ELR (cell line): ENCODE measurements at regions not wholly inside any gene's neighbourhood (a gene's known extent, or its start where the extent isn't known, plus 50 kb on each side); places are given as distances from the start of the nearest gene placed in this dataset.
A peak's percentile ranks its signal among the peaks of the same experiment; 100 is the strongest.
"Not testable (repeated sequence)": the region's sequence is repeated elsewhere in the genome, so short reads cannot be mapped to it uniquely, and the experiment has no call there.

Experiments used
- DNase-seq: peaks from one replicate; pipeline ENCODE4 v3.0.0-alpha.2; 2015; ENCODE audit warnings: low read depth

DNA sequence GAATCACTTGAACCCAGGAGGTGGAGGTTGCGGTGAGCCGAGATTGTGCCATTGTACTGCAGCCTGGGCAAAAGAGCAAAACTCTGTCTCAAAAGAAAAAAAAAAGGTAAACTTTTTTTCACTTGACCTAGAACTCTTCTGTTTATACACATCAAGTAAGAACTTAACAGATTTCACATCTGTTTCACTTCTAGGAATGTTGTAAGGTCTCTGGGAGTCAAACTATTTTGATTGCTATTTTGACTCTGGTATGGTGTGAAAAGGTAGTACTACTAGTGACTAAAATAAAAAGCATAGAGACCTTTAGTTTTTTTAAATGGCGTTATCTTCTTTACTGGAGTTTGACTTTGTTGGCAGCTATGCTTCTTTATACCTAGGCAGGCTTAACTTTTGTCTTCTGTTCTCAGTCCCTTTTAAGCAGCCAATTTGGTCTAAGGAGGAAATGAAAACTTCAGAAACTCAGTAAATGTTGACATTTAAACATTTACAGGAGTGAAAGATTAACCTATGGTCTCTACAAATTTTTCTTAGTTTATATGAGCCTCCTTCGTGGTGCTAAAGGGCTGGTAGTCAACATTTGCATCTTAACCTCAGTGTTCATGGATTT is 84.7 kb downstream of the METTL2B start:
- not testable (repeated sequence) for DNase-seq

DNA sequence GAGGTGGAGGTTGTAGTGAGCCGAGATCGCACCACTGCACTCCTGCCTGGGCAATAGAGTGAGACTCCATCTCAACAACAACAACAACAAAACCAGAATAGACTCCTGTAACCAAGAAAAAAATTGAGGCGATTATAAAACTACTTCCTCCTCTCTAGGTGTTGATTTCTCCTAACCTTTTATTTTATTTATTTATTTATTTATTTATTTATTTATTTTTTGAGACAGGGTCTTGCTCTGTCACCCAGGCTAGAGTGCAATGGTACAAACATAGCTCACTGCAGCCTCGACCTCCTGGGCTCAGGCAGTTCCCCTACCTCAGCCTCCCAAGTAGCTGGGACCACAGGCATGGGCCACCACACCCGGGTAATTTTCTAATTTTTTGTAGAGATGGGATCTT is 86.2 kb downstream of the METTL2B start:
- DNase-seq, result not testable (repeated sequence)

- not testable (repeated sequence) for DNase-seq
Observed at GRCh38 chr7:128564123-128564700, 87.7 kb downstream of the METTL2B start.

- DNase-seq, result not testable (repeated sequence)
Observed at GRCh38 chr7:128564932-128565864, 88.7 kb downstream of the METTL2B start.

GRCh38 chr7:128575277-128575676 is 96.8 kb upstream of the GARIN1A start:
- DNase-seq, result not testable (repeated sequence)

DNA sequence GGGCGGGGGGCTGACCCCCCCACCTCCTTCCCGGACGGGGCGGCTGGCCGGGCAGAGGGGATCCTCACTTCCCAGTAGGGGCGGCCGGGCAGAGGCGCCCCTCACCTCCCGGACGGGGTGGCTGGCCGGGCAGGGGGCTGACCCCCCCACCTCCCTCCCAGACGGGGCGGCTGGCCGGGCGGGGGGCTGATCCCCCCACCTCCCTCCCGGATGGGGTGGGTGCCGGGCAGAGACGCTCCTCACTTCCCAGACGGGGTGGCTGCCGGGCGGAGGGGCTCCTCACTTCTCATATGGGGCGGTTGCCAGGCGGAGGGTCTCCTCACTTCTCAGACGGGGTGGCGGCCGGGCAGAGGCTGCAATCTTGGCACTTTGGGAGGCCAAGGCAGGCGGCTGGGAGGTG is 95.1 kb upstream of the GARIN1A start:
- DNase-seq, result not testable (repeated sequence)

DNA sequence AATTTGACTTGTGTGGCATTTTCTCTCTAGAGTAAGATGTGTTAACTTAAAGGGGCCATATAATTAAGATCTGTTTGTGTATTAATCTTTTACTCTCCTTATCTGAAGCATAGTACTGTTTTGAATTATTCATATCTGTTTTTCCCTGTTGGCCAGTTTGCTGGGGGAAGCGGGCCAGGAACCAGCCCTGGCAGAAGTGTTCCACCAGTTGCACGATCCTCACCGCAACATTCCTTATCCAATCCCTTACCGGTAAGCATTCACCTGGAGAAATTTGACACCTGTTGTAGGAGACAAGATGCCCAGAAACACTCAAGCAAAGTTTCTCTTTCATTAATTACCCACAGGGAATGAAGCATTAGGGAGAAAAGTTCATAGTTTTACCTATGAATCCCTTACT is 92.2 kb upstream of the GARIN1A start:
- DNase-seq, result not testable (repeated sequence)

DNA sequence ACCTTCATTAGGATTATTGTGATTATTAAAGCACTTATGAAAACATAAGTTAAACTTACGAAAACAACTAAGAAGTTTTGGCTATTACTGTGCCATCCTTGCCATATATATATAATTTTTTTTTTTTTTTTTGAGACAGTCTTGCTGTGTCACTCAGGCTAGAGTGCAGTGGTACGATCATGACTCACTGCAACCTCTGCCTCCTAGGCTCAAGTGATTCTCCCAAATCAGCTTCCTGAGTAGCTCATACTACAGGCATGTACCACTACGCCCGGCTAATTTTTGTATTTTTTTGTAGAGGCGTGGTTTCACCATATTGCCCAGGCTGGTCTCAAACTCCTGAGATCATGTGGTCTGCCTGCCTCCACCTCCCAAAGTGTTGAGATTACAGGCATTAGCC is 91.0 kb upstream of the GARIN1A start:
- DNase-seq, result peak; percentile 82

GRCh38 chr7:128581825-128582561 is 90.1 kb upstream of the GARIN1A start:
- not testable (repeated sequence) for DNase-seq

DNA sequence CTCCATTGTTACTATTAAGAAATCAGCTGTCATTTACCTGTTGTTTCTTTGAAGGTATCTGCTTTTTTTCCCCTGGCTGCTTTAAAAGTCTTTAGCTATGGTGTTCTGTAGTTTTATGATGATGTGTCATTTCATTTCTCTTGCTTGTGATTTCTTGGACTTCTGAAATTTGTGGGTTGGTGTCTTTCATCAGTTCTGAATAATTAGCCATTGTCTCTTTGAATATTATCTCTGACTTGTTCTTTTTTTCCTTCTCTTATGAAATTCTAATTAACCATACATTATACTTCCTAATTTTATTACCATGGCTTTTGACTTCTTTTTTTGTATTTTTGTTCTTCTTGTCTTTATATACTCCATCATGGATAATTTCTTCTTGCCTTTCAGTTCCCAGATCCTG is 85.4 kb upstream of the GARIN1A start:
- not testable (repeated sequence) for DNase-seq

DNA sequence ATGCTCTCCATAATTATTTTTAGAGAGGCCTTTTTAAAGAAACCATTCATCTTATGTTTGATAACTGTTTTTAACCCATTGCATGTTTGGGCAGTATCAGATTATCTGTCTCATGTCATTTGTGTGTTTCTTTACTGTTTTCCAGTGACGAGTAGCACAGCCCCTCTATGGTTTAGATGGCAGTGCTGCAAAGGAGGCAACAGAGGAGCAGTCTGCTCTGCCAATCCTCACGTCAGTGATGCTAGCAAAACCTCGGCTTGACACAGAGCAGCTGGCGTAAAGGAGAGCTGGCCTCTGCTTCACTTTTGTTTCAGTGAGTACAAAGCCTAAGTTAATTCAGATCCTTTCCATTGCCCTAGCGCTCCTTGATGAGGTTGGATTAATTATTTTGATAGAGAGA is 80.4 kb upstream of the GARIN1A start:
- no peak for DNase-seq

GRCh38 chr7:128592209-128592608 is 79.9 kb upstream of the GARIN1A start:
- DNase-seq, result not testable (repeated sequence)

DNA sequence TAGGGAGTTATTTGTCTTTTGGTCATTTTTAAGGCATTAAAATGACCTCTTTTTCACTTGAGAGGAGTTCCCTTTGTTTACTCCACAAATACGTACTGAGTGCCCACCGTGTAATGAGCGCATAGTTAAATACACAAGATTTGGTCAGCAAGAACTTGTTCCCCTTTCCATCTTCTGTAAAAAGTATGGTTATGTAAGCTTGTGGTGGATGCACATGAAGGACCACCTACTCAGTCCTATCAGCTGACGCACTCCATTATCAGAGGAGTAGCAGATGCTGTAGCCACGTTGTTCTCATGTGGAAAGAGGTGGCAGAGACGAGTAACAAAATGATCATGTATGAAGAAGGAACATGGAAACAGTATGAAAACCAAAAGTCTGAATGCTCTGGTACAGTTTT is 78.0 kb upstream of the GARIN1A start:
- DNase-seq, result not testable (repeated sequence)

GRCh38 chr7:128596336-128597128 is 75.6 kb upstream of the GARIN1A start:
- DNase-seq, result peak; percentile 35

- not testable (repeated sequence) for DNase-seq
Observed at GRCh38 chr7:128598946-128599345, 73.1 kb upstream of the GARIN1A start.

DNA sequence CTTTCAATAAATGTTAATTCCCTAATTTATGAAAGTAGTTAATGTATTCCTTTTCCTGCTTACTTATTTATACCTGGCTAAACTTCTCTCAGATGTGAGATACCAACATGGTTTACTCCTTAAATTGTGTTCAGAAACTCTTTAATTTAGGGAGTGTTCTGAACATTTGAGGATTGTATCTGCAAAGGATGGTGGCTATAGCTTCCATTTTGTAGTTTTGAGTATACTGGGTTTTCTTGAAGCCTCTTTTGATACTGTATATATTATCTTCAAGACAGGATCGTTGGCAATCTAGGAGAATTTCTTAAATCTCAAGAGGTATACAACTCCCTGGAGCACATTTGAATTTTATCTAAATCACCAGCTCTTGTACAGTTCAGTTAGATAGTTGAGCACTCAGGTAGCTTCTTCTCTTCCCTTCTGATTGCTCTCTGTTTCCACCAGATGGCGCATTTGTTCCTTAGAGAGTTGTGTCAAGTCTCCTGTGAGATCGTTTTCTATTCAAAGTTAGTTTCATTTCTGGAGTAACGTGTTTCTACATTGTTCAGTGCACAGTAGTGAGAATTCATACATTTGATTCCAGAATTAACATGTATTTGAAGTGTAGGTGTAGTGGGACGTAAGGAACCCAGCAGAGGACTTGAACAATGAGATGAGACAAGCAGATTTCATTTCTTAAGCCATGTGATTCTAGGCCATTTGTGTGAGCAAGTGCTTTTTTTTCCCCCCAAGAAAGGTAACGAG is 63.2 kb upstream of the GARIN1A start:
- peak; percentile 58 for DNase-seq

- not testable (repeated sequence) for DNase-seq
Observed at GRCh38 chr7:128613366-128613765, 58.7 kb upstream of the GARIN1A start.

- DNase-seq, result not testable (repeated sequence)
Observed at GRCh38 chr7:128614812-128615211, 57.3 kb upstream of the GARIN1A start.

DNA sequence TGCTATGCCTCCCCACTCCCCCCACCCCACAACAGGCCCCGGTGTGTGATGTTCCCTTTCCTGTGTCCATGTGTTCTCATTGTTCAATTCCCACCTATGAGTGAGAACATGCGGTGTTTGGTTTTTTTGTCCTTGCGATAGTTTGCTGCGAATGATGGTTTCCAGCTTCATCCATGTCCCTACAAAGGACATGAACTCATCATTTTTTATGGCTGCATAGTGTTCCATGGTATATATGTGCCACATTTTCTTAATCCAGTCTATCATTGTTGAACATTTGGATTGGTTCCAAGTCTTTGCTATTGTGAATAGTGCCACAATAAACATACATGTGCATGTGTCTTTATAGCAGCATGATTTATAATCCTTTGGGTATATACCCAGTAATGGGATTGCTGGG is 55.3 kb upstream of the GARIN1A start:
- not testable (repeated sequence) for DNase-seq
